AG04450 (cell line): ENCODE measurements at regions not wholly inside any gene's neighbourhood (a gene's known extent, or its start where the extent isn't known, plus 50 kb on each side); places are given as distances from the start of the nearest gene placed in this dataset.

Experiments used
- CTCF ChIA-PET: fragments of 300-600, 350-600 bp; formaldehyde crosslinking; extraction: SDS; loops from one replicate; lab custom pipeline; 2022; ENCODE audit warnings: antibody characterized with exemption, inconsistent platforms; lab: Charles Lee
- POLR2A ChIA-PET: fragments of 350-600 bp; formaldehyde crosslinking; extraction: SDS; loops from one replicate; lab custom pipeline; 2021; ENCODE audit warnings: antibody characterized with exemption, inconsistent platforms; lab: Yijun Ruan, JAX
- DNase-seq: peaks from one replicate; pipeline ENCODE4 v3.0.0-alpha.2; 2011; ENCODE audit warnings: low read depth, low spot score
- H3K27ac ChIP-seq: one replicate; pipeline ENCODE4 v1.5.1; 2012; ENCODE audit warnings: low read depth, low read length, control low read depth
- H3K27me3 ChIP-seq: one replicate; pipeline ENCODE4 v1.6.0; 2012; ENCODE audit warnings: low read length; ENCODE audit not compliant: control insufficient read depth, insufficient read depth
- H3K4me3 ChIP-seq: 2 replicates; pipeline ENCODE4 v1.5.1; 2011; ENCODE audit warnings: mild to moderate bottlenecking, low read depth, low read length, control low read depth
- H3K9me3 ChIP-seq: 2 replicates; pipeline ENCODE4 v1.5.1; 2012; ENCODE audit warnings: low read length; ENCODE audit not compliant: control insufficient read depth, insufficient read depth
- TF ChIP-seq, protein P1 (sequence below): IDR thresholded peaks from 2 replicates; pipeline ENCODE4 v1.5.1; 2011; ENCODE audit warnings: low read depth, low read length, control low read depth, inconsistent platforms

GRCh38 chr4:104063341-104063740 lies 343.6 kb upstream of the TACR3 start:
- no peaks in the 10 kb centered on the region for H3K9me3 ChIP-seq
- TF ChIP-seq, protein P1, sequence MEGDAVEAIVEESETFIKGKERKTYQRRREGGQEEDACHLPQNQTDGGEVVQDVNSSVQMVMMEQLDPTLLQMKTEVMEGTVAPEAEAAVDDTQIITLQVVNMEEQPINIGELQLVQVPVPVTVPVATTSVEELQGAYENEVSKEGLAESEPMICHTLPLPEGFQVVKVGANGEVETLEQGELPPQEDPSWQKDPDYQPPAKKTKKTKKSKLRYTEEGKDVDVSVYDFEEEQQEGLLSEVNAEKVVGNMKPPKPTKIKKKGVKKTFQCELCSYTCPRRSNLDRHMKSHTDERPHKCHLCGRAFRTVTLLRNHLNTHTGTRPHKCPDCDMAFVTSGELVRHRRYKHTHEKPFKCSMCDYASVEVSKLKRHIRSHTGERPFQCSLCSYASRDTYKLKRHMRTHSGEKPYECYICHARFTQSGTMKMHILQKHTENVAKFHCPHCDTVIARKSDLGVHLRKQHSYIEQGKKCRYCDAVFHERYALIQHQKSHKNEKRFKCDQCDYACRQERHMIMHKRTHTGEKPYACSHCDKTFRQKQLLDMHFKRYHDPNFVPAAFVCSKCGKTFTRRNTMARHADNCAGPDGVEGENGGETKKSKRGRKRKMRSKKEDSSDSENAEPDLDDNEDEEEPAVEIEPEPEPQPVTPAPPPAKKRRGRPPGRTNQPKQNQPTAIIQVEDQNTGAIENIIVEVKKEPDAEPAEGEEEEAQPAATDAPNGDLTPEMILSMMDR, result no peak
- no peak overlapping the region for H3K27ac ChIP-seq
- DNase-seq, result no peak
- no peak overlapping the region for H3K4me3 ChIP-seq
- ChIA-PET POLR2A (no interaction called here), CTCF (no interaction called here)
- no peaks in the 10 kb centered on the region for H3K27me3 ChIP-seq

- TF ChIP-seq, protein P1, result no peak
- no peaks in the 10 kb centered on the region; the same call in 1 of the 2 replicates for H3K9me3 ChIP-seq
- H3K4me3 ChIP-seq, result no peak overlapping the region
- ChIA-PET CTCF (no interaction called here), POLR2A (no interaction called here)
- H3K27ac ChIP-seq, result no peak overlapping the region
- no peak for DNase-seq
- H3K27me3 ChIP-seq, result no peaks in the 10 kb centered on the region
Measured at GRCh38 chr4:104044369-104044768, 324.6 kb upstream of the TACR3 start.

DNA sequence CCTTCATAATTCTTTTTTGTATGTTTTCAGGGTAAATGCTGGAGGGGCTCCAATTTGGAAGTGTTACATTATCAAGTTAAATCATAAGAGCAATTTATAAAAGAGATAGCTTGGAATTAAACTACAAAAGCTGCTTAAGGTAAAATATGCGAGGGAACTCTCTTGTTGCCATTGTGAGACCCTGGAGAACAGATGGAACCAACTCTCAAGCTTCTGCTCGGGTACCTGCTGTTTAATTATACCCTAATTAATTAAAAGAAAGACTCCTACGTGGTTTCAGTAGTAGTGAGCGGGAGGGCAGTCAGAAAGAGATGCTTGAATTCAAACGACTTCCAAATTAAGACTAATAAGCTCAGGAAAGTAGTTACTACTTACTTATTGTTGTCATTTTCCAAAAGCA lies 313.1 kb upstream of the TACR3 start:
- H3K27ac ChIP-seq, result no peak overlapping the region
- DNase-seq, result no peak
- H3K27me3 ChIP-seq, result no peaks in the 10 kb centered on the region
- no peak overlapping the region for H3K4me3 ChIP-seq
- ChIA-PET CTCF (no interaction called here), POLR2A (no interaction called here)
- TF ChIP-seq, protein P1, result no peak
- H3K9me3 ChIP-seq, result no peaks in the 10 kb centered on the region

GRCh38 chr4:104025251-104025650 lies 305.5 kb upstream of the TACR3 start:
- no peak for DNase-seq
- TF ChIP-seq, protein P1, result no peak
- no peak overlapping the region for H3K4me3 ChIP-seq
- H3K27ac ChIP-seq, result no peak overlapping the region
- ChIA-PET POLR2A (no interaction called here), CTCF (no interaction called here)
- no peaks in the 10 kb centered on the region; the same call in 1 of the 2 replicates for H3K9me3 ChIP-seq
- H3K27me3 ChIP-seq, result no peaks in the 10 kb centered on the region

GRCh38 chr4:104022831-104023230 lies 303.0 kb upstream of the TACR3 start:
- no peak for DNase-seq
- CTCF ChIA-PET, result no interaction called here

More at GRCh38 chr4:104022831-104023230, 303.0 kb upstream of the TACR3 start:
- Histone ChIP-seq H3K27ac (no peak overlapping the region), H3K4me3 (no peak overlapping the region), H3K27me3 (no peaks in the 10 kb centered on the region), H3K9me3 (no peaks in the 10 kb centered on the region; the same call in 1 of the 2 replicates)
- POLR2A ChIA-PET, result no interaction called here
- TF ChIP-seq, protein P1, result no peak
